Bronchial epithelial cell (primary cell): ENCODE measurements at regions not wholly inside any gene's neighbourhood (a gene's known extent, or its start where the extent isn't known, plus 50 kb on each side); places are given as distances from the start of the nearest gene placed in this dataset.

Source experiments
- DNase-seq: peaks from one replicate; pipeline ENCODE4 v3.0.0-alpha.2; 2010; ENCODE audit warnings: low read depth
- FAIRE-seq: peaks from 2 replicates; lab custom pipeline; 2011; peaks lifted over from hg19 to GRCh38; lab: Jason Lieb, UNC
- H3K27me3 ChIP-seq: 2 replicates; pipeline ENCODE4 v1.5.1; 2011; ENCODE audit warnings: low read length; ENCODE audit not compliant: control insufficient read depth, insufficient read depth
- H3K36me3 ChIP-seq: 2 replicates; pipeline ENCODE4 v1.5.1; 2011; ENCODE audit warnings: low read length; ENCODE audit not compliant: control insufficient read depth, insufficient read depth
- H3K4me3 ChIP-seq: 2 replicates; pipeline ENCODE4 v1.5.1; 2011; ENCODE audit warnings: mild to moderate bottlenecking, low read depth, low read length, control low read depth
- CTCF ChIP-seq: IDR thresholded peaks from 2 replicates; pipeline ENCODE4 v1.5.1; 2011; ENCODE audit warnings: mild to moderate bottlenecking, moderate library complexity, low read length, control low read depth, inconsistent platforms; ENCODE audit not compliant: insufficient read depth, severe bottlenecking

GRCh38 chr12:87775784-87776183 lies 253.4 kb downstream of the C12orf50 start:
- H3K27me3 ChIP-seq: no peaks in the 10 kb centered on the region
- DNase-seq: no peak
- H3K4me3 ChIP-seq: no peak overlapping the region
- TF ChIP-seq CTCF: no peak
- no peaks in the 10 kb centered on the region for H3K36me3 ChIP-seq
- FAIRE-seq: no peak

GRCh38 chr12:87775051-87775450 lies 254.2 kb downstream of the C12orf50 start:
- no peak for FAIRE-seq
- TF ChIP-seq CTCF: no peak
- Histone ChIP-seq H3K27me3 (no peaks in the 10 kb centered on the region), H3K4me3 (no peak overlapping the region), H3K36me3 (no peaks in the 10 kb centered on the region)
- no peak for DNase-seq

DNA sequence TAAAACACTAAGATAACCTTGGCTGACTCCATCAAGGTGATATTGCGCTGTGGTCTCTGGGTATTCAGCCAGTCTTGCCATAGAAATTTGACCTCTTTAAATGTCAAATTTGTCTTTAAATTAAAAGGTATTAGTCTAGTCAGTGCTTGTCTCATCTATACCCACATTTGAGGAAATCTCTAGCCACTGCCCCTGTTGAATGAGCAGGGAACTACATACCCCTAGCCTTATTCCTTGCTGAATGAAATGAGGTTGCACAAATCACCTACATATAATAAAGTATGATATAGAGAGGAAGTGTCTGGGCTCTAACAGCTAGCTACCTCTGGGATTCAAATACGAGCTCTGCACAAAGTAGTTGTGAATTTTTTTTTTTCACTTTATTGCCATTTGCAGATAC lies 256.8 kb downstream of the C12orf50 start:
- Histone ChIP-seq H3K27me3 (no peaks in the 10 kb centered on the region), H3K4me3 (no peak overlapping the region), H3K36me3 (no peaks in the 10 kb centered on the region)
- DNase-seq: no peak
- no peak for FAIRE-seq
- no peak for TF ChIP-seq CTCF

- TF ChIP-seq CTCF: no peak
- H3K27me3 ChIP-seq: no peaks in the 10 kb centered on the region
- no peak overlapping the region for H3K4me3 ChIP-seq
- no peak for FAIRE-seq
- no peaks in the 10 kb centered on the region for H3K36me3 ChIP-seq
- DNase-seq: peak; percentile 17
Observed at GRCh38 chr12:87768501-87769287, 260.5 kb downstream of the C12orf50 start.

- DNase-seq: no peak
- FAIRE-seq: no peak
- H3K4me3 ChIP-seq: no peak overlapping the region
- no peaks in the 10 kb centered on the region for H3K36me3 ChIP-seq
- no peaks in the 10 kb centered on the region for H3K27me3 ChIP-seq
- no peak for TF ChIP-seq CTCF
Observed at GRCh38 chr12:87766044-87766443, 263.2 kb downstream of the C12orf50 start.

DNA sequence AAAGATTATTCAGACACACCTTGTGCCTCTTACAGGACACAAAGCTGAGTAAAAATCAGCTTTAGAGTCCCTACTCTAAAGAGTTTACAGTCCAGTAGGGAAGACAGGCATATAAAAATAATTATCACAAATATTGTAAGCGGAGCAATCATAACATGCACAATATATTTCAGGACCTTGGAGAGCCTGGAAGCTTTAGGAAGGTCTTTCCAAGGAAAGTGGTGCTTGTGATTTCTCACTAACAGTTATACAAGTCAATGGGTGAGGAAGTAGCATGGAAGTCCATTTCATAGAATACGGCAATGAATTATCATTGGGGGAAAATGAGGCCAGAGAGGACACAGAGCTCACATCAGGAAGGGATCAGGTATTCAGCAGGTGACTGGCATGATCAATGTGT lies 268.3 kb downstream of the C12orf50 start:
- FAIRE-seq: no peak
- Histone ChIP-seq H3K4me3 (no peak overlapping the region), H3K36me3 (no peaks in the 10 kb centered on the region), H3K27me3 (no peaks in the 10 kb centered on the region)
- no peak for TF ChIP-seq CTCF
- no peak for DNase-seq
